ENCODE measurements at regions not wholly inside any gene's neighbourhood (a gene's known extent, or its start where the extent isn't known, plus 50 kb on each side); places are given as distances from the start of the nearest gene placed in this dataset.

- no peaks in the 10 kb centered on the region for H3K36me3 Mint-ChIP-seq
- H3K79me2 ChIP-seq (ENCODE audit: insufficient read depth, low read length), result no peaks in the 10 kb centered on the region
- peaks cover 53 to 61% of the 10 kb centered on the region in 2 donors for H3K4me1 ChIP-seq (ENCODE audit: control insufficient read depth in 1 of 2, insufficient read depth in 2 of 2, low read length in 2 of 2)
- H3K27me3 Mint-ChIP-seq (ENCODE audit: low read depth in 3 of 3), result peaks cover 0 to 8% (median 1%) of the 10 kb centered on the region in 3 donors
- H3K36me3 ChIP-seq (replicated peaks in 1 of 2; ENCODE audit: control insufficient read depth in 1 of 2, insufficient read depth in 2 of 2, low read length in 2 of 2), result no peaks in the 10 kb centered on the region
- H3K27me3 ChIP-seq (ENCODE audit: control insufficient read depth in 2 of 2, insufficient read depth in 2 of 2, low read length in 2 of 2), result no peaks in the 10 kb centered on the region
- no peak overlapping the region for H2AFZ ChIP-seq (ENCODE audit: insufficient read depth, low read depth, low read length, poor library complexity, severe bottlenecking)
- no peaks in the 10 kb centered on the region for H4K20me1 ChIP-seq (ENCODE audit: insufficient read depth, low read length)
- intact Hi-C loops (cut with micrococcal nuclease), result loop anchor here in 1 of 2 donors (10.0 kb wide), 1 partner anchor 53 kb away; the partner anchor contains the start of gene TBC1D9
- peak overlapping the region in 1 of 3 experiments; percentile 51 for H3K4me3 ChIP-seq (replicated peaks in 1 of 3; ENCODE audit: low read depth in 2 of 3, low read length in 3 of 3)
- H3K4me1 Mint-ChIP-seq, result peaks cover 60% of the 10 kb centered on the region
- H3K27ac Mint-ChIP-seq, result peak overlapping the region; percentile 82 to 92 (median 90)
- WGBS (ENCODE audit: insufficient coverage), result no CpG with 5 or more reads among the region's 6 CpGs
- no peaks in the 10 kb centered on the region for H3K9me3 ChIP-seq (replicated peaks in 1 of 2; ENCODE audit: control insufficient read depth in 1 of 2, insufficient read depth in 1 of 2, low read length in 2 of 2)
- peak overlapping the region in 1 of 2 donors; percentile 70 for H3K4me3 Mint-ChIP-seq
- peaks cover 0 to 3% (median 0%) of the 10 kb centered on the region in 7 donors for H3K9me3 Mint-ChIP-seq
- peak overlapping the region; percentile 55 for H3K4me2 ChIP-seq (replicated peaks; ENCODE audit: extremely low read depth, low read length, poor library complexity, severe bottlenecking)
- no peak for TF ChIP-seq CTCF (IDR thresholded peaks at IDR 0.05)
- peak; percentile 47 to 81 (median 56) for DNase-seq
- peak overlapping the region; percentile 61 to 84 for H3K27ac ChIP-seq (ENCODE audit: low read depth in 1 of 2, low read length in 2 of 2)
- H3K9ac ChIP-seq (ENCODE audit: insufficient read depth, low read length, poor library complexity, severe bottlenecking), result no peak overlapping the region
Observed at GRCh38 chr4:140807491-140808252, 51.5 kb upstream of the TBC1D9 start.

- intact Hi-C loops (cut with micrococcal nuclease), result loop anchor here in 1 of 2 donors (10.0 kb wide), 1 partner anchor 51 kb away; the partner anchor contains the start of gene TBC1D9
- TF ChIP-seq CTCF (IDR thresholded peaks at IDR 0.05), result no peak
- peaks cover 71% of the 10 kb centered on the region for H3K4me1 Mint-ChIP-seq
Observed at GRCh38 chr4:140806163-140806562, 50.0 kb upstream of the TBC1D9 start.

More at GRCh38 chr4:140806163-140806562, 50.0 kb upstream of the TBC1D9 start:
- Histone ChIP-seq H3K4me3 (replicated peaks in 1 of 3; ENCODE audit: low read depth in 2 of 3, low read length in 3 of 3) (peak overlapping the region in 1 of 3 experiments; percentile 26), H3K4me2 (replicated peaks; ENCODE audit: extremely low read depth, low read length, poor library complexity, severe bottlenecking) (peak overlapping the region; percentile 5), H3K9ac (ENCODE audit: insufficient read depth, low read length, poor library complexity, severe bottlenecking) (no peak overlapping the region), H3K27ac (ENCODE audit: low read depth in 1 of 2, low read length in 2 of 2) (peak overlapping the region; percentile 32 to 84), H3K36me3 (replicated peaks in 1 of 2; ENCODE audit: control insufficient read depth in 1 of 2, insufficient read depth in 2 of 2, low read length in 2 of 2) (no peaks in the 10 kb centered on the region), H3K9me3 (replicated peaks in 1 of 2; ENCODE audit: control insufficient read depth in 1 of 2, insufficient read depth in 1 of 2, low read length in 2 of 2) (no peaks in the 10 kb centered on the region), H4K20me1 (ENCODE audit: insufficient read depth, low read length) (no peaks in the 10 kb centered on the region), H2AFZ (ENCODE audit: insufficient read depth, low read depth, low read length, poor library complexity, severe bottlenecking) (no peak overlapping the region), H3K4me1 (ENCODE audit: control insufficient read depth in 1 of 2, insufficient read depth in 2 of 2, low read length in 2 of 2) (peaks cover 63 to 76% of the 10 kb centered on the region in 2 donors), H3K79me2 (ENCODE audit: insufficient read depth, low read length) (no peaks in the 10 kb centered on the region), H3K27me3 (ENCODE audit: control insufficient read depth in 2 of 2, insufficient read depth in 2 of 2, low read length in 2 of 2) (no peaks in the 10 kb centered on the region)
- Mint-ChIP-seq H3K27me3 (ENCODE audit: low read depth in 3 of 3) (peaks cover 0 to 11% (median 0%) of the 10 kb centered on the region in 3 donors), H3K36me3 (no peaks in the 10 kb centered on the region), H3K4me3 (no peak overlapping the region), H3K9me3 (peaks cover 0 to 5% (median 0%) of the 10 kb centered on the region in 7 donors), H3K27ac (peak overlapping the region; percentile 82 to 92 (median 90))
- 0% methylated on average over 2 of the region's 4 CpGs for WGBS (ENCODE audit: insufficient coverage)
- peak; percentile 39 to 69 (median 47) for DNase-seq
